ENCODE measurements at regions not wholly inside any gene's neighbourhood (a gene's known extent, or its start where the extent isn't known, plus 50 kb on each side); places are given as distances from the start of the nearest gene placed in this dataset.

DNA sequence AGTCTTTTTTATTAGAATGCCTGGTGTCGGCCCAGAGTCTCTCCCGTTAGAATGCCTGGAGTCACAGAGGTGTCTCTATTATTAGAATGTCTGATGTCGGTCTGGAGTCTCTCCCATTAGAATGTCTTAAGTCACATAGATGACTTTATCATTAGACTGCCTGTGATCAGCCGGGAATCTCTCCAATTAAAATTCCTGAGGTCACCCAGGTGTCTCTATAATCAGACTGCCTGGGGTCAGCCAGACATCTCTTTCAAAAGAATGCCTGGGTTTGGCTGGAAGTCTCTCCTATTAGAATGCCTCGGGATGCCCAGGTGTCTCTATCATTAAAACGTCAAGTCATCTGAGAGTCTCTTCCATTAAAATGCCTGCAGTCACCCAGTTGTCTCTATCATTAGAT lies 1493.9 kb downstream of the UQCRFS1 start:
- Histone ChIP-seq H3K36me3 (ENCODE audit: control insufficient read depth, insufficient read depth, low read length) (no peaks in the 10 kb centered on the region), H3K4me3 (ENCODE audit: low read depth, low read length) (no peak overlapping the region), H3K27me3 (ENCODE audit: control insufficient read depth, insufficient read depth, low read length) (no peaks in the 10 kb centered on the region)
- CTCF ChIA-PET: no interaction called here
- POLR2A ChIA-PET: no interaction called here
- TF ChIP-seq, protein P1, sequence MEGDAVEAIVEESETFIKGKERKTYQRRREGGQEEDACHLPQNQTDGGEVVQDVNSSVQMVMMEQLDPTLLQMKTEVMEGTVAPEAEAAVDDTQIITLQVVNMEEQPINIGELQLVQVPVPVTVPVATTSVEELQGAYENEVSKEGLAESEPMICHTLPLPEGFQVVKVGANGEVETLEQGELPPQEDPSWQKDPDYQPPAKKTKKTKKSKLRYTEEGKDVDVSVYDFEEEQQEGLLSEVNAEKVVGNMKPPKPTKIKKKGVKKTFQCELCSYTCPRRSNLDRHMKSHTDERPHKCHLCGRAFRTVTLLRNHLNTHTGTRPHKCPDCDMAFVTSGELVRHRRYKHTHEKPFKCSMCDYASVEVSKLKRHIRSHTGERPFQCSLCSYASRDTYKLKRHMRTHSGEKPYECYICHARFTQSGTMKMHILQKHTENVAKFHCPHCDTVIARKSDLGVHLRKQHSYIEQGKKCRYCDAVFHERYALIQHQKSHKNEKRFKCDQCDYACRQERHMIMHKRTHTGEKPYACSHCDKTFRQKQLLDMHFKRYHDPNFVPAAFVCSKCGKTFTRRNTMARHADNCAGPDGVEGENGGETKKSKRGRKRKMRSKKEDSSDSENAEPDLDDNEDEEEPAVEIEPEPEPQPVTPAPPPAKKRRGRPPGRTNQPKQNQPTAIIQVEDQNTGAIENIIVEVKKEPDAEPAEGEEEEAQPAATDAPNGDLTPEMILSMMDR (IDR thresholded peaks at IDR 0.05; ENCODE audit: insufficient read depth, low read depth, low read length): no peak
- DNase-seq (ENCODE audit: low read depth): no peak

DNA sequence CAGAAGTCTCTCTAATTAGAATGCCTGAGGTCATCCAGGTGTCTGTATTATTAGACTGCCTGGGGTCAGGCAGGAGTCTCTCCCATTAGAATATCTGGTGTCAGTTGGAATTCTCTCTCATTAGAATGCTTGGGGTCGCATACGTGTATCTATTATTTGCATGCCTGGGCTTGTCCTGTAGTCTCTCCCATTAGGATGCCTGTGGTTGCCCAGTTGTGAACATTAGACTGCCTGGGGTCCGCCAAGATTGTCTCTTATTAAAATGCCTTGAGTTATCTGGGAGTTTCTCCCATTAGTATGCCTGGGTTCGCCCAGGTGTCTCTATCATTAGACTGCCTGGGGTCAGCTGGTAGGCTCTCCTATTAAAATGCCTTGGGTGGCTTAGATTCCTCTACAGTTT lies 1494.7 kb downstream of the UQCRFS1 start:
- CTCF ChIA-PET: no interaction called here
- Histone ChIP-seq H3K27me3 (ENCODE audit: control insufficient read depth, insufficient read depth, low read length) (no peaks in the 10 kb centered on the region), H3K4me3 (ENCODE audit: low read depth, low read length) (no peak overlapping the region), H3K36me3 (ENCODE audit: control insufficient read depth, insufficient read depth, low read length) (no peaks in the 10 kb centered on the region)
- DNase-seq (ENCODE audit: low read depth): no peak
- TF ChIP-seq, protein P1 (IDR thresholded peaks at IDR 0.05; ENCODE audit: insufficient read depth, low read depth, low read length): no peak
- POLR2A ChIA-PET: no interaction called here

DNA sequence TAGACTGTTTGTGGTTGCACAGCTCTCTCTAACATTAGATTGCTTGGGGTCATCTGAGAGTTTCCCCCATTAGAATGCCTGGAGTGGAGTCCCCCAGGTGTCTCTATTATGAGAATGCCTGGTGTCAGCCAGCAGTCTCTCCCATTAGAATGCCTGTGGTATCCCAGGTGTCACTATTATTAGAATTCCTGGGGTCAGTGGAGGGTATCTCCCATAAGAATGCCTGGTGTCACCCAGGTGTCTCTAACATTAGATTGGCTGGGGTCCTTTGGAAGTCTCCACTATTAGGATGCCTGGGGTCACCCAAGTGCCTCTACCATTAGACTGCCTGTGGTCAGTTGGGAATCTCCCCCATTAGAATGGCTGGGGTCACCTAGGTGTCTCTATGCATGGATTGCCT lies 1495.1 kb downstream of the UQCRFS1 start:
- DNase-seq (ENCODE audit: low read depth): no peak
- CTCF ChIA-PET: no interaction called here
- Histone ChIP-seq H3K27me3 (ENCODE audit: control insufficient read depth, insufficient read depth, low read length) (no peaks in the 10 kb centered on the region), H3K36me3 (ENCODE audit: control insufficient read depth, insufficient read depth, low read length) (no peaks in the 10 kb centered on the region), H3K4me3 (ENCODE audit: low read depth, low read length) (no peak overlapping the region)
- POLR2A ChIA-PET: no interaction called here
- TF ChIP-seq, protein P1 (IDR thresholded peaks at IDR 0.05; ENCODE audit: insufficient read depth, low read depth, low read length): no peak

DNA sequence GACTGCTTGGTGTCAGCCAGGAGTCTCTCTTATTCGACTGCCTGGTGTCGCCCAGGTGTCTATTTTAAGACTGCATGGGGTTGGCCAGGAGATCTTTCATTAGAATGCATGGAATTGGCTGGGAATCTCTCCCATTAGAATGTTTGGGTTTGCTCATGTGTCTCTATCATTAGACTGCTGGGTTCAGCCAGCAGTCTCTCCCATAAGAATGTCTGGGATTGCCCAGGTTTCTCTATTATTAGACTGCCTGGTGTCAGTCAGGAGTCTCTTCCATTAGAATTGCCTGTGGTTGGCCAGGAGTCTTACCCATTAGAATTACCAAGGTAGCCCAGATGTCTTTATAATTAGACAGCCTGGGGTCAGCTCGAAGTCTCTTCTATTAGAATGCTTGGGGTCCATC lies 1496.0 kb downstream of the UQCRFS1 start:
- POLR2A ChIA-PET: no interaction called here
- CTCF ChIA-PET: no interaction called here
- TF ChIP-seq, protein P1 (IDR thresholded peaks at IDR 0.05; ENCODE audit: insufficient read depth, low read depth, low read length): no peak
- DNase-seq (ENCODE audit: low read depth): no peak
- no peaks in the 10 kb centered on the region for H3K27me3 ChIP-seq (ENCODE audit: control insufficient read depth, insufficient read depth, low read length)
- H3K36me3 ChIP-seq (ENCODE audit: control insufficient read depth, insufficient read depth, low read length): no peaks in the 10 kb centered on the region
- H3K4me3 ChIP-seq (ENCODE audit: low read depth, low read length): no peak overlapping the region

DNA sequence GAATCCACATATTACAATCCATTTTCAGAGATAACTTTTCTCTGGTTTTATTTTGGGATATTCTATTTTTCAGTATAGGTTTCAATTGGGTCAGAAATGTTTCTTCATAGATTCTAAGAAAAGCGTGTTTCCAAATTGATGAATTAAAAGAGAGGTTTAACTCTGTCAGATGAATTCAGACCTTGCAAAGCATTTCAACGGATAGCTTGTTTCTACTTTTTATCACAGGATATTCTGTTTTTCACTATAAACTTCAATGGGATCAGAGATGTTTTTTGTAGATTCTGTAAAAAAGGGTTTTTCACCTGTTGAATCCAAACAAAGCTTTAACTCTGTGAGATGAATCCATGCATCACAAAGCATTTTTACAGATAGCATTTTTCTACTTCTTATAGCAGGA lies 1498.1 kb downstream of the UQCRFS1 start:
- H3K27me3 ChIP-seq (ENCODE audit: control insufficient read depth, insufficient read depth, low read length): no peaks in the 10 kb centered on the region
- TF ChIP-seq, protein P1 (IDR thresholded peaks at IDR 0.05; ENCODE audit: insufficient read depth, low read depth, low read length): no peak
- CTCF ChIA-PET: no interaction called here
- POLR2A ChIA-PET: no interaction called here
- DNase-seq (ENCODE audit: low read depth): no peak
- H3K4me3 ChIP-seq (ENCODE audit: low read depth, low read length): no peak overlapping the region
- no peaks in the 10 kb centered on the region for H3K36me3 ChIP-seq (ENCODE audit: control insufficient read depth, insufficient read depth, low read length)

All from BJ (cell line).